Activated T-helper 1 cell treated with anti-CD3 and anti-CD28 coated beads, Interleukin-2, amount 50 U/mL, for 16 hours (primary cell): ENCODE measurements at regions not wholly inside any gene's neighbourhood (a gene's known extent, or its start where the extent isn't known, plus 50 kb on each side); places are given as distances from the start of the nearest gene placed in this dataset.
A peak's percentile ranks its signal among the peaks of the same experiment; 100 is the strongest.

Source experiments
- DNase-seq, 2 donors: peaks; one replicate each; pipeline ENCODE4 v3.0.0-alpha.2; 2020; ENCODE audit warnings: low read depth in 1 of 2, low spot score in 1 of 2

DNA sequence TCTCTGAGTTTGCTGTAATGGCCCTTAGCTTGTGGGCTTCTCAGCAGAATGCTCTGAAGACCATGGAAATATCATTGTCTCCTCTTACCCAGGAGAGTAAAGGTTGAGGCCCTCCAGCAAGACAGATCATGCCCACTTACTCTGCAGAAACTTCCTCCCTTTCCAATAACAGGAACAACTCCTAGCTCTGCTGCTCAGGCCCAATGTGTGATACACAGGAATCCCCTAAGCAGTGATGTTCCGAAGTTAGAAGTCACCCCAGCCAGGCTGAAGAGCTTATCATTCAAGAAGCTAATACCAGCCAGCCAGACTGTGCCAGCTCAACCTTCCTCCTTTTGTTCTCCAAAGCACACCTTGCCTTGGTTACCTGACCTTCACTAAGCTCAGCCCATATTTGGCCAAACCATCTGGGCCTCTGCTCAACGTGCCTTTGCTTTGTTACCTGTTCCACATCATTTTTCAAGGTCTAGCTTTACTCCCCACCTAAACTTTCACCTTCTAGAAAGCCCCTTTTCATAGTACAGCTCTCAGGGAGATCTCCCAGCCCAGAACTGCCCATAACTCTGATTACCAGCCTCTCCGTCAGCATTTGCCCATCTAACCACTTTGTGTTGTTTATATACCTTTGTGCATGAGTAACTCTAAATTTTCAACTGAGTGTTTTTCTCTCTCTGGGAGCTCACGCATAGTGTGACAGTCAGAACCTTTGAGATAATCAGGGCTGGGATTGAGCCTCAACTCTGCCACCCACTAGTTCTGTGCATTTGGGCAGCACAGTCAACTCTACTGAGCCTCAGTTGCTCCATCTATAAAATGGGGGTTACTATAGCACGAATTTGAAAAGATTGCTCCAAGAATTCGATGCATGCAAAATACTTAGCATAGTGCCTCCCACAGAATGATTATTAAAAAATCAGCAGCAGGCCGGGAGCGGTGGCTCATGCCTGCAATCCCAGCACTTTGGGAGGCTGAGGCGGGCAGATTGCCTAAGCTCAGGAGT lies 107.6 kb upstream of the CPEB4 start:
- DNase-seq = no peak

DNA sequence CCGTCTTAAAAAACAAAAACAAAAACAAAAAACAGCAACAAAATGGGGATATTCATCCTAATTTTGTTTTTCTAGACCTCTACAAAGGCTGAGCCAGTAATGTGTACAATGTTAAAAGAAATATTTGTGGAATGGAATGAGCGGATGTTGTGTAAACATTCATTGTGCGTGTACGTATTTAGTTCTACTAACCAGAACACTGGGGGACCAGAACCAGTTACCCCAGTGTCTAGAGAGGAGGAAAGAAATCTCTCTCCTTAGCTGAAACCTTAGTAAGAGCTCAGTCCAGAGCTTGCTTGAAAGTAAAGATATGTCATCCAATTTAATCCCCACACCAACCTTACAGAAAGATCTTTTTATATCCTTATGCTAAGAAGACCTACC lies 106.7 kb upstream of the CPEB4 start:
- no peak for DNase-seq

DNA sequence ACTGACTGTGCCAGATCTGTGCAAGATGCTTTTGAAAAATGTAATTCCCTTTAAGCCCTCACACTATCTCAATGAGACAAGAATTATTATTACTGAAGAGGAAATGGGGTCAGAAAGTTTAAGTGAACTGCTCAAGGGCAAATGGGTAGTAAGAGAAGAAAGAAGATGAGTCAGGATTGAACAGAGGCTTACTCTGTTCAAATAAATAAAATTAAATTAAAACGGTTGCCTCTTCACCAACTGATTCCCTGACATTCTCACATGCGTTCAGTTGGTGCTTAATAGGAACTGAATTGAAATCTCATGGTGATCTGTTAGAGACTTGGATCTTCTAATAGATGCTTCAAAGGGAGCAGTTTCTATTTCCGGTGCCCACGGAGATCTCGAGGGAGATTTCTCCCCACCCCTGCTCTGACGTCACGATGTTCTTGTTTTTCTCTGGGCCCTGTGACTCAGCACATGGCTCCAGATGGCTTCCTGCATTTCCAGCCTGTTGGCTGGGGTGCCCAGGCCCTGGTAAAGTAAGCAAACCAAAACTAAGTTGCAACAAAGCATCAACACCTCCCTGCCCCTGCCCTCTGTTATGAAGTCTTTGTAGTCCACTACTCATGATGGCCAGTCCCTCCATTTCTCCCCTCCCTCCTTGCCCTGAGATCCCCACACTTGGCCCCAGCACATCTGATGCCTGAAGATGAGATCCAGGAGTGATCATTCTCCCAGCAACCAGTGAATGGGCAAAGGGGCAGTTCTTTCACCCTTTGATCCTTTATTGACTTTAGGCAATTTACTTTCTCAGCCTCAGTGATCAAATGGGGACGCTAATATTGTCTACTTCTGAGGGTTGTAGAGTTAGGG lies 106.1 kb upstream of the CPEB4 start:
- DNase-seq = peak; percentile 19 to 49

DNA sequence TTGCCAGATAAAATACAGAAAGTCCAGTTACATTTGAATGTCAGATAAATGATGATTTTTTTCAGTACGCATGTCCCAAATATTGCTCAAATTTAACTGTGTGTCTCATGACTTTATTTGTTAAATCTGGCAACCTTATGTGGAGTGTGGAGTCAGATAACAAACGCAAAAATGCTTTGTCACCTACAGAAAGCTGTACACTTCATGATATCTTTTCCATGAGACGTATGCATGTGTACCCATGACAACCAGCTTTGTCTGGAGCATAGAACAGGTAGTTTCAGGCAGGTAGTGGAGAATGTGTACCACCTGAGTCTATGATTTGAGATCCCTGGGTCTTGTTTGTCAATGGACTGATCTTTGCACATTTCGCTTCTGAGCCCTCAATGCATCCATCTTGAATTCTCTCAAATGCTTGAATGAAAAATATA lies 105.5 kb upstream of the CPEB4 start:
- DNase-seq = no peak

DNA sequence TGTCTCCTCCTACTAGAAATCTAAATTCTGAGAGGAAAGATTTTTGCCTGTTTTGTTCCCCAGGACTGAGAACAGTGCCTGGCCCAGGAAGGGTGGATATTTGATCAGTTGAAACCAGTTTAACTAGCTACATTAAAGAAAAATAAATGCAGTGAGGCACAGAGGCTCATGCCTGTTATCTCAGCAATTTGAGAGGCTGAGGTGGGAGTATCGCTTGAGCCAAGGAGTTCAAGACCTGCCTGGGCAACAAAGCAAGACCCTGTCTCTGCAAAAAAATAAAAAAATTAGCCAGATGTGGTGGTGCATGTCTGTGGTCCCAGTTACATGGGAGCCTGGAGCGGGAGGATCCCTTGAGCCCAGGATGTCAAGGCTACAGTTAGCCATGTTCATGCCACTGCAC lies 104.8 kb upstream of the CPEB4 start:
- DNase-seq = no peak

GRCh38 chr5:173785400-173785799 lies 102.7 kb upstream of the CPEB4 start:
- no peak for DNase-seq

- no peak for DNase-seq
Measured at GRCh38 chr5:173785866-173786265, 102.3 kb upstream of the CPEB4 start.

DNA sequence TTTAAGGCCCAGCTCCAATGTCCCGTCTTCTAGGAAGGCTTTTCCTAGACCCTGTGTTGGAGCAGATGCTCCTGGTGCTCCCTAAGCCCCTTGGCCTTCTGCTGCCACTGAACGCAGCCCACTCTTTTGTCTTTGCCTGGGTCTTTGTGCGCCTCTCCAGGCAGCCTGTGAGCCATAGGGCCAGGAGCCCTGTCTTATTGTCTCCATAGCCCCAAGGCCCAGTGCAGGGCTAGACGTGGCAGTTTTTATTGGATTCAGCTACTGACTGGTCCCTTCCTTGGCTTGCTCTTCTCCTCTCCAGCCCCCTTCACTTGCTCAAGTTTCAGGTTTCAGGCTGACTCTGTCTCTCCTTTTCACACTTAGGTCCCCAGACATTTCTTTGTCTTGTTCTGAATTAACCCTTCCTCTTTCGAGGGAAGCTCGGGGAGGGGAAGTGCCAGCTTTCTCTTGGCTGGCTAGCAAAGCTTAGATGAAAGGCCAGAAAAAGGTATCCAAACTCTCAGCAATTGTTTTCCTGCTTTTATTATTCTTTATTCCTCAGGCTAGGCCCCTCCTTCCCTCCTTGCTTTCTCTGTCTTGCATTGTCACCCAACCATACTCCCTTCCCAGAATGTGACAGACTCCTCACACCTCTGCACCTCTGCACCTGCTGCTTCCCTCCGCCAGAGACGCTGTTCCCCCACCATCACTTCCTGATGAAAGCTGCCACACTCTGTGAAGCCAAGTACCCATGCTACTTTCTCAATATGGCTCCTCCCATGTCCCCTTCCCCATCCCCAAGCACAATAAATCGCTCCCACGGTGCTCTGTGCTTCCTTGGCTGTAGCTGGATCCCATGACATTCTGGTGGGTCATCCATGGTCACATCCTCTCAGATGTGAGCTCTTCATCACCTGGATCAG lies 101.6 kb upstream of the CPEB4 start:
- DNase-seq = no peak

GRCh38 chr5:173789031-173789920 lies 98.9 kb upstream of the CPEB4 start:
- DNase-seq = no peak

DNA sequence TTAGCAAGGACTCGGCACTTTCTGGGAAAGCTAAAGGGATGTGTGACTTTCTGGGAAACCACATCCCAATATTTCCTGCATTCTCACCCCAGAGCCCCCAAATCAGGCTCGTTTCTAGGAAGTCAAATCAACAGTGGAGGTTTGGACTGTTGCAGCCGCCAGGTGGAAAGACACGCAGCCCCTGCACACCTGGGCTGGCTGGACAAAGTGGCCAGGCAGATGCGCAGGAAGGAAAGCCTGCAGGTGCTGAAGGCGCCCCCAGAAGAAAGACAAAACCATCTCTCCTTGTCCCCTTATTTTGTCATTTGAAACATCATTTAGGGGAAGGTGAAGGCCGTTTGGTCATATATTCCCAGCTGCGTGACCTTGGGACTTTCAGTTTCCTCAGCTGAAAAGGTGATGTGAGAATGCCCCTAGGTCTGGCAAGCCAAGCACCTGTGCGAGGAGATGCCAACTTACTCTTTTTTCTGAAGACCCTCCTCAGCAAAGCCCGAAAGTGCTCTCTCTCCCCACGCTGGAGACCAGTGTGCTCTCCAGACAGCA lies 97.9 kb upstream of the CPEB4 start:
- no peak for DNase-seq

- DNase-seq = no peak
Measured at GRCh38 chr5:173790836-173791546, 97.2 kb upstream of the CPEB4 start.

DNA sequence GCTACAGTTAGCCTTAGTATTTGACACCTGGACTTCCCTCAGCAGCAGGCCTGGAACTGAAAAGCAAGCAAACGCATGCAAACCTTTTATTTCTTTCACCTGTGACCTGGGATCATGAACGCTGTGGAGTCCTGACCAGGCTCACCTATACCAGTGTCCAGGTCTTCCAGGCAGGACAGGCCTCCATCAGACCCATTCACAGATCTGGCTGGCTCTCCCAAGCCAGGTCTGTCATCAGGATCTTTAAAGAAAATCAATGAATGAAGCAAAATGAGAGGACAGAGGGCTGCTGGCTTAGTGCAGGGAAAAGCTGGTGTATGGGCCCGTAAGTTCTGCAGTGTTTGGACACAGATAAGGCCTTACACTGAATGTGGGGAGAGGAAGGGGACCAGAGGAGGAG lies 96.3 kb upstream of the CPEB4 start:
- DNase-seq = no peak

DNA sequence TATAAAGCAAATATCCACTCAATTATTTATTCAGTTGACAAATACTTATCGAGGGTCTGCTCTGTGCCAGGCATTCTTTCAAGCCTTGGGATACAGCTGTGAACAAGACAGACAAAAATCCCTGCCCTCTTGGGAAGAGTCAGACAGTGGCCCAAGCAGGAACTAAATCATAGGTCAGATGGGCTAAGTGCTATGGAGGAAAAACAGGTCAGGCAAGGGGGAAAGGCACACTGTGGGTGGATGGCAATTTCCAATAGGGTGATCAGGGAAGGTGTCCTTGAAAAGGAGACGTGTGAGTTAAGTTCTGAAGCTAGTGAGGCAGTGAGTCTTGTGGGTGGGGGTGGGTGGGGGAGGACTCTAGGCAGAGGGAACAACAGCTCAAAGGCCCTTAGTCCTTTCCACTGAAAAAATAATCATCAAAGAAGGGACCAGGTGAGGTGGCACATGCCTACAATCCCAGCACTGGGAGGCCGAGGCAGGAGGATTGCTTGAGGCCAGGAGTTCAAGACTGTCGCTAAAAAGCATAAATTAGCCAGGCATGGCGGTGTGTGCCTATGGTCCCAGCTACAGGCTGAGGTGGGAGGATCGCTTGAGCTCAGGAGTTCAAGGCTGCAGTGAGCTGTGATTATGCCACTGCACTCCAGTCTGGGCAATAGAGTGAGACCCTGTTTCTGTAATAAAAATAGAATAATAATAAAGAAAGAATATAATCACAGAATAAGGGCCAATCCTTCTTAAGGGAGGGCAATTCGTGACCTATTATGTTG lies 95.2 kb upstream of the CPEB4 start:
- DNase-seq = no peak

- DNase-seq = no peak
Measured at GRCh38 chr5:173793648-173794548, 94.3 kb upstream of the CPEB4 start.

GRCh38 chr5:173794901-173795416 lies 93.2 kb upstream of the CPEB4 start:
- no peak for DNase-seq

DNA sequence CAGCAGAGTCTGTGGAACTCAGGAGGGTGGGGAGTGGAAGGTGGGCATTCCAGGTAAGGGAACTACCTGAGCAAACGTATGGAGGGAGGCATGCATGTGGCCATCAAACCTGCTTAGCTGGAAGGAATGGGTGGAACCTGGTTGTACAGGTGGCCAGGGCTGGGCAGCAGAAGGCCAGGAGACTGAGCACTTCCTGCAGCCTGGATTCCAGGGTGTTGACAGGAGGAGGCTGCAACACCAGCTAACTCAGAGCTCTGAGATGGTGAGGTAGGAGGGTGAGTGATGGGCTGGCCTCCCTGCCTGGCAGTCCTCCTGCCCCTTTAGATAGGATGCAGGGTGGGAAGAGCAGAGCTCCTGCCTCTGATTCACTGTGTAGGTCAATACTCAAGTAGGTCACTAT lies 92.5 kb upstream of the CPEB4 start:
- no peak for DNase-seq
